ENCODE measurements at regions not wholly inside any gene's neighbourhood (a gene's known extent, or its start where the extent isn't known, plus 50 kb on each side); places are given as distances from the start of the nearest gene placed in this dataset.

DNA sequence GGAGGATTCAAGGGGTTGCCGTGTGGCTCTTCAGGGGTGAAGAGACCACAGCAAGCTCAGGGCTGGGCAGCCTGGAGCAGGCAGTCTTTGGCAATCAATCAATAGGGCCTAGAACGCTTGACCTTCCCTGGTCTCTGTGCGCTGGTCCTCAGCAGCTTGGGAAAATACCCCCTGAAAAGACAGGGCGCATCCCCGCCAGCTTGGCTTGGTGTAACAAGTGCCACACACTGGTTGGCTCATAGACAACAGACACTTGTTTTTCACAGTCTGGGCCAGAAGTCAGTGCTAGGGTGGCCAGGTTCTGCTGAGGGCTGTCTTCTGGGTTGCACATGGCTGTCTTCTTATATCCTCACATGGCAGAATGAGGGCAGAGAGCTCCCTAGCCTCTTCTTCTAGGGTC, 141.1 kb downstream of the HSD17B3 start:
- intact Hi-C loops (cut with micrococcal nuclease; ENCODE audit: unreplicated experiment): no loop called here
- no peak overlapping the region for H3K4me3 ChIP-seq (ENCODE audit: low read depth, low read length)
- ChIA-PET POLR2A (no interaction called here), CTCF (no interaction called here)
- Mint-ChIP-seq H3K4me3 (ENCODE audit: unreplicated experiment) (no peak overlapping the region), H3K27me3 (ENCODE audit: insufficient read depth, unreplicated experiment) (no peaks in the 10 kb centered on the region), H3K4me1 (ENCODE audit: low read depth, unreplicated experiment) (no peaks in the 10 kb centered on the region), H3K9me3 (ENCODE audit: unreplicated experiment) (no peaks in the 10 kb centered on the region), H3K27ac (ENCODE audit: unreplicated experiment) (no peak overlapping the region), H3K36me3 (ENCODE audit: insufficient read depth, unreplicated experiment) (no peaks in the 10 kb centered on the region)
- no peaks in the 10 kb centered on the region for H3K4me1 ChIP-seq
- BruUV-seq (replicated peaks): no TSS peak
- no peaks in the 10 kb centered on the region for H3K27me3 ChIP-seq (replicated peaks; ENCODE audit: control insufficient read depth, insufficient read depth, low read length)
- TF ChIP-seq, protein P1, sequence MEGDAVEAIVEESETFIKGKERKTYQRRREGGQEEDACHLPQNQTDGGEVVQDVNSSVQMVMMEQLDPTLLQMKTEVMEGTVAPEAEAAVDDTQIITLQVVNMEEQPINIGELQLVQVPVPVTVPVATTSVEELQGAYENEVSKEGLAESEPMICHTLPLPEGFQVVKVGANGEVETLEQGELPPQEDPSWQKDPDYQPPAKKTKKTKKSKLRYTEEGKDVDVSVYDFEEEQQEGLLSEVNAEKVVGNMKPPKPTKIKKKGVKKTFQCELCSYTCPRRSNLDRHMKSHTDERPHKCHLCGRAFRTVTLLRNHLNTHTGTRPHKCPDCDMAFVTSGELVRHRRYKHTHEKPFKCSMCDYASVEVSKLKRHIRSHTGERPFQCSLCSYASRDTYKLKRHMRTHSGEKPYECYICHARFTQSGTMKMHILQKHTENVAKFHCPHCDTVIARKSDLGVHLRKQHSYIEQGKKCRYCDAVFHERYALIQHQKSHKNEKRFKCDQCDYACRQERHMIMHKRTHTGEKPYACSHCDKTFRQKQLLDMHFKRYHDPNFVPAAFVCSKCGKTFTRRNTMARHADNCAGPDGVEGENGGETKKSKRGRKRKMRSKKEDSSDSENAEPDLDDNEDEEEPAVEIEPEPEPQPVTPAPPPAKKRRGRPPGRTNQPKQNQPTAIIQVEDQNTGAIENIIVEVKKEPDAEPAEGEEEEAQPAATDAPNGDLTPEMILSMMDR (IDR thresholded peaks at IDR 0.05; ENCODE audit: insufficient read depth in 1 of 2, low read depth in 1 of 2, low read length in 1 of 2, severe bottlenecking in 1 of 2, unreplicated experiment in 1 of 2): no peak
- no peaks in the 10 kb centered on the region for H3K36me3 ChIP-seq (ENCODE audit: control insufficient read depth, insufficient read depth, low read length)
- no peaks in the 10 kb centered on the region for H3K9me3 ChIP-seq
- DNase-seq: no peak

DNA sequence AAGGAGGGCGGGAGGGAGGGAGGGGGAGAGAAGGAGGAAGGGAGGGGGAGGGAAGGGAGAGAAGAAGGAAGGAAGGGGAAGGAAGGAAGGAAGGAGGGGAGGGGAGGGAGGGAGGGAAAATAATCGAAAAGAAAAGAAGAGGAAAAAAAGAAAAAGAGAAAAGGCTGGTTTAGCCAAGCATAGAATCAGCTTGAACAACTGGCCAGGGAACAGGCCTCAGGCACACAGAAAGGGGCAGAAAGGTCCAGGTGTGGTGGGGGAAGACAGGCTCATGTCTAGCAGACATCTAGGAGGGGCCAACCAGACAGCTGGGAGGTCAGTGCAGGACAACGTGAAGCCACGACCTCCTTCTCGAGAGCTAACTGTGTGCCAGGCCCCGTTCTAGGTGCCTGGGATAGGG, 141.8 kb downstream of the HSD17B3 start:
- no peak for DNase-seq
- Mint-ChIP-seq H3K9me3 (ENCODE audit: unreplicated experiment) (no peaks in the 10 kb centered on the region), H3K27ac (ENCODE audit: unreplicated experiment) (no peak overlapping the region), H3K27me3 (ENCODE audit: insufficient read depth, unreplicated experiment) (no peaks in the 10 kb centered on the region), H3K36me3 (ENCODE audit: insufficient read depth, unreplicated experiment) (no peaks in the 10 kb centered on the region), H3K4me1 (ENCODE audit: low read depth, unreplicated experiment) (no peaks in the 10 kb centered on the region), H3K4me3 (ENCODE audit: unreplicated experiment) (no peak overlapping the region)
- POLR2A ChIA-PET: no interaction called here
- intact Hi-C loops (cut with micrococcal nuclease; ENCODE audit: unreplicated experiment): no loop called here
- CTCF ChIA-PET: no interaction called here
- TF ChIP-seq, protein P1 (IDR thresholded peaks at IDR 0.05; ENCODE audit: insufficient read depth in 1 of 2, low read depth in 1 of 2, low read length in 1 of 2, severe bottlenecking in 1 of 2, unreplicated experiment in 1 of 2): no peak
- H3K4me1 ChIP-seq: no peaks in the 10 kb centered on the region
- H3K27me3 ChIP-seq (replicated peaks; ENCODE audit: control insufficient read depth, insufficient read depth, low read length): no peaks in the 10 kb centered on the region
- no peaks in the 10 kb centered on the region for H3K9me3 ChIP-seq
- H3K4me3 ChIP-seq (ENCODE audit: low read depth, low read length): no peak overlapping the region
- no TSS peak for BruUV-seq (replicated peaks)
- no peaks in the 10 kb centered on the region for H3K36me3 ChIP-seq (ENCODE audit: control insufficient read depth, insufficient read depth, low read length)

DNA sequence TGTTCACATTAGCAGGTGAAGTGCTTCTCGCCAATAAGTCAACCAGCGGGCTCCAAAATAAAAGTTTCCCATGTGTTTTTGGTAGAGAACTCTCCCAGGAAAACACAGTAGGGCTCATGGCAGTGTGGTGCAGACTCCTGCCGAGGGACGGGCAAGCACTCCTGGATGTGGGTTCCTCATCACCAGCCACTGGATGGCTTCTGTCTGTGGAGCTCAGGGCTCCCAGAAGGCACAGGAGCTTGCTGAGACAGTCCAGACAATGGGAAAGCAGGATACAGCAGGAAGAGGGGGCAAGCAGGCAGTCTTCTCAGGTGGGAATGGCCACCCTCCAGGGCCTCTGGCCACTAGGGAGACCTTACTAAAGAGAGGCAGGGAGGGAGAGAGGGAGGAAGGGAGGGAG, 142.4 kb downstream of the HSD17B3 start:
- TF ChIP-seq, protein P1 (IDR thresholded peaks at IDR 0.05; ENCODE audit: insufficient read depth in 1 of 2, low read depth in 1 of 2, low read length in 1 of 2, severe bottlenecking in 1 of 2, unreplicated experiment in 1 of 2): no peak
- Histone ChIP-seq H3K27me3 (replicated peaks; ENCODE audit: control insufficient read depth, insufficient read depth, low read length) (no peaks in the 10 kb centered on the region), H3K36me3 (ENCODE audit: control insufficient read depth, insufficient read depth, low read length) (no peaks in the 10 kb centered on the region), H3K4me1 (no peaks in the 10 kb centered on the region), H3K9me3 (no peaks in the 10 kb centered on the region), H3K4me3 (ENCODE audit: low read depth, low read length) (no peak overlapping the region)
- Mint-ChIP-seq H3K9me3 (ENCODE audit: unreplicated experiment) (no peaks in the 10 kb centered on the region), H3K27me3 (ENCODE audit: insufficient read depth, unreplicated experiment) (no peaks in the 10 kb centered on the region), H3K4me1 (ENCODE audit: low read depth, unreplicated experiment) (no peaks in the 10 kb centered on the region), H3K27ac (ENCODE audit: unreplicated experiment) (no peak overlapping the region), H3K36me3 (ENCODE audit: insufficient read depth, unreplicated experiment) (no peaks in the 10 kb centered on the region), H3K4me3 (ENCODE audit: unreplicated experiment) (no peak overlapping the region)
- DNase-seq: no peak
- POLR2A ChIA-PET: interaction anchor here (0.6 kb wide), 1 partner anchor 73 kb away, joined by 3 read pairs; no protein-coding TSS in a partner anchor
- no TSS peak for BruUV-seq (replicated peaks)
- CTCF ChIA-PET: no interaction called here
- intact Hi-C loops (cut with micrococcal nuclease; ENCODE audit: unreplicated experiment): no loop called here

Data from Caco-2 (cell line).